GM21619 (cell line): ENCODE measurements at regions not wholly inside any gene's neighbourhood (a gene's known extent, or its start where the extent isn't known, plus 50 kb on each side); places are given as distances from the start of the nearest gene placed in this dataset.
"Not testable (repeated sequence)": the region's sequence is repeated elsewhere in the genome, so short reads cannot be mapped to it uniquely, and the experiment has no call there.

Experiments
- ATAC-seq: cut with Tn5 transposase; IDR thresholded peaks from one replicate; pipeline ENCODE4 v1.9.1; 2021; ENCODE audit not compliant: unreplicated experiment

DNA sequence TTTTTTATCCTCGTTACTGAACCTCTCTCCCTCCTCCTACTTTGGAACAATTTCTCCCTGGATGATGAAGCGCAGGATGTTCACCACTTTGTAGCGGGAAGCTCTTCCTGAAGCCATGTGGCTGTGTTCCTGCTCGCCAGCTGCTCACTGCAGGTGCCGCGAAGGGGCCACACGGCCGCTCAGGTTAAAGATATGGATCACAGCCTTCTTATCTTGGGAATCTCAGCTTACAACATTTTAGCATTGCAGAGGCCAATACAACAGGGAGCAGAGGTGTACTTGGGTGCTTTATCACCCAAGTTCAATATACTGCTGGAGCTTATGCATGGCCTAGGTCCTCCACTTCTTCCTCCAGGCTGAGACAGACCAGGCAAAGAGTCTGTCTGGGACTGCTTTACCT lies 201.2 kb upstream of the G2E3 start:
- ATAC-seq, result no peak

DNA sequence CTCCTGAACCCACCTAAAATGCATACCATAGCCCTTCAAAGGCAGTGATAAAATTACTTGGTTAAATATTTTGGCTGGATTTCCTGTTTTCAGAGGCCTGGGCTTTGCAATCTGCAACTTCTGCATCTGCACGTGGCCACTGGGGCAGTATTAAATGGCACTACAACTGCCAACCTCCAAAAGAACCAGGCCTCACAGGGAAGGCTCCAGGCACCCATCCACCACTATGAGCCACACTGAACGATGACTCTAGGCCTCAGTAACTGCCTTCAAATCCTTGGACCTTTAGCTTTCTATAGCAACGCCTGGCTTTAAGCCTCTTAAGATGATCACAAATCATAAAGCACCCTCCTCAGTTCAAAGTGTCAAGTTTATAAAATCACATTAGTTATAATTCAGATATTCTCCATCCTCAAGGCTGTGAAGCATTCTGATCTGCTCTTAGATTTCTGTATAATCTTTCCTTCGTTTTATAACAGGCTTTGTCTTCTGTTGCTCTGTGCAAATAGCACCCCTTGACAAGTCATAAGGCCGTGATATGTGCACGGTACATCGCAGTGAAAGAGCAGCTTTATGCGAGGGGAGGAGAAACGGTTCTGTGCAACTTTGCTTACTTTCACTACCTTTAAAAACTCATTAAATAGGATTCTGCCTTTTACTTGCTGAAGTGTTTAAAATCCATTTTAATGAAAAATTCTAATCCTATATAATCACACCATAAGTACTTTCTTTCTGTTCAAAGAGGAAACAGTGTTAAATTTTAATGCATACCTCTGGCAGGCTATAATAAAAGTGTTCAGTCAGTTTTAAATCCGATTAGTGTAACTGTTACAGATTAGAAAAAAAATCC lies 196.4 kb upstream of the G2E3 start:
- ATAC-seq, result no peak

DNA sequence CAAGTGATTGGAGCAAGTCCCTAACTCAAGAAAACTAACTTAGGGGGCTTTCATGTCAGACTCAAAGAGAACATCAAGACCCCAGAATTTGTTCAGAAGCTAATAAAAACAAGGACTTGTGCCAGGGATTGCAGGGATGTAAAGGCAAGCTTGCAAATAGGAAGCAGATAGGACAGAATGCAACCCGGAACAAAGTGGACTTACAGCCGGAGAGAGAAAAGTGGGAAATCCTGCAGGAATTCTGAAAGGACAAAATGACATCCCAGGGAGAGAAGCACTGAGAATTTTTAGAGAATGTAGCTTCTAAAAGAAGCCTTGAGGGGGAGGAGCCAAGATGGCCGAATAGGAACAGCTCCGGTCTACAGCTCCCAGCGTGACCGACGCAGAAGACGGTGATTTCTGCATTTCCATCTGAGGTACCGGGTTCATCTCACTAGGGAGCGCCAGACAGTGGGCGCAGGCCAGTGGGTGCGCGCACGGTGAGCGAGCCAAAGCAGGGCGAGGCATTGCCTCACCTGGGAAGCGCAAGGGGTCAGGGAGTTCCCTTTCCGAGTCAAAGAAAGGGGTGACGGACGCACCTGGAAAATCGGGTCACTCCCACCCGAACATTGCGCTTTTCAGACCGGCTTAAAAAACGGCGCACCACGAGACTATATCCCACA lies 195.6 kb upstream of the G2E3 start:
- ATAC-seq, result not testable (repeated sequence)

DNA sequence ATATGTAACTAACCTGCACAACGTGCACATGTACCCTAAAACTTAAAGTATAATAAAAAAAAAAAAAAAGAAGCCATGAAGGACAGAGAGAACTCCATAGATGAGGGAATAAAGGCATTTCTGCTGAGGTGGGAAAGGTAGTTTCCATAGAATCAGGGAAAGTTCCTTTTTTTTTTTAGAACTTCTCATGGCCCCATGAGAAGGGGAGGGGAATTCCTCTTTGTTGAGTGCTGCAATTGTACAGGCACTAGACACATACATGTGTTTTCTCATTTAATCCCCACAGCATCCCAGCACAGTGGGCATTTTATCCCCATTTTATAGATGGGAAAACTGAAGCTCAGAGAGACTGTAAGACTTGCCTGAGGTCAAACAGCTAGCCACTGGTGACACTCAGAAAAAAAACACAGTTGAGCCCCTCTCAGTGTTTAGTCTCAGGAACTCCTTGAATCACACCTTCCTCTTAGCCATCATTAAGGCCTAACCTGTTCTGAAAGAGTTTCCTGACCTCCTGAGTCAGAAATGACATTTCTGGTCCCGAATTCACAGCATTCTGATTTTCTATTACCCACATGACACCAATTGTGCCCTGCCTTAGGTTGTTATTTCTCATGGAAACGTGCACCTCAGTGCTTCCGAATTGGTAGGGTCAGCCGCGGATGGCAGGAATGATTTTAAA lies 189.3 kb upstream of the G2E3 start:
- ATAC-seq, result no peak

DNA sequence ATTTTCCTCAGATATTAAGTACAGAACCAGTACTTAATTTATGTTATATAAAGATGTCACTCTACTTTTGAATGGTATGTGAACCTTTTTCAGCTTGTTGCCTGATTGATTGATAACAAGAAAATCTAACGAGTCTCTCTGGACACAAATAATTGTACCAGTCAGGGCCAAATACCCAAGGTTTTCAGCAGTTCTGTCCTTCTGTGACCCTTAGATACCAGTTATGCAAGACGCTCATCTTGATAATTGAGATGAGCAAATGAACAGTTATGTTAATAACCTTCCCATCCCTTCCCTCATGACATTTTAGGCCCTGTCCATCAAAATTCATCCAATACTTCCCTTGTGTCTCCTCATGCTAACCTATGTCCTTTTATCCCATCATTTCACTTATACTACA lies 185.9 kb upstream of the G2E3 start:
- no peak for ATAC-seq

DNA sequence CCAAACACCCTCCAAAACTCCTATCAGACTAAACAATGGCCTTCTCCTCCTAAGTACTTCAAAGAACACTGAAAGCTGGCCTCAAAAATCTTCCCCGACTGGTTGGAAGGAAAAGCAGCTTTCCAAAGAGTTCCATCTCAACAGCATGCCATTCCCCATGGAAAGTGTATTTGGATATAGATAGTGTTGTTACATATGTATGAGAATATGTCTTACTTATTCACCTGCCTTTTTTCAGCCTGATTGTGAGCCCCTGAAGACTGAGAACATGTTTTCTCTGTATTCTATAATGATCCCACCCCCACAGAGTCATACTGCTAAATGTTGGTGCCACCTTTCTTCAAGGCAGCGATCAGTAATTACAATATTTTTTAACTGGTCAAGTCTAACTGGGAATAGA lies 185.4 kb upstream of the G2E3 start:
- ATAC-seq, result no peak

DNA sequence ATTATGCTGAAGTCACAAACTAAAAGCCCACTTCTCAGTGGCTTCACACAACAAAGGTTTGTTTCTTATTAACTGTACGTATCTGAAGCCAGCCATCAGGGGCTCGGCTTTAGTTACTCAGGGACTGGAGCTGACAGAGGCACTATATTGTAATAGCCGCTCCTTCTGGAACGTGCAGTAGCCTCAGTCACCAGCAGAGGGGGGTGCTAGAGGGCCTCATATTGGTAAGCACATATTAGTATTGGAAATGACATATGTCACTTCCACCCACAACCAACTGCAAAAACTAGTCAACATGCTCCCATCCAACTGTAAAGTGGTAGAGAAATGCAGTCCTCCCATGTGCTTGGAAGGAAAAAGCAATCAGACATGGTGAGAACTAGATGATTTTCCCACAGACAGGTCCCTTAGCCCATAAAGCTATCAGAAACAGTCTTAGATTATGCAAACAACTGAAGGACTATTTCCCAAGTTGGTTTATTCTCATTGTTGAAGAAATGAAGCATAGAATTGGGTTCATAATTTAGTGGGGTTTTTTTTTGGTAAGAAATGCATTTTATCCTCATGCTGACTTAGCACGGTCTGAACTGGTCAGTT lies 183.6 kb upstream of the G2E3 start:
- peak; percentile 98 for ATAC-seq

DNA sequence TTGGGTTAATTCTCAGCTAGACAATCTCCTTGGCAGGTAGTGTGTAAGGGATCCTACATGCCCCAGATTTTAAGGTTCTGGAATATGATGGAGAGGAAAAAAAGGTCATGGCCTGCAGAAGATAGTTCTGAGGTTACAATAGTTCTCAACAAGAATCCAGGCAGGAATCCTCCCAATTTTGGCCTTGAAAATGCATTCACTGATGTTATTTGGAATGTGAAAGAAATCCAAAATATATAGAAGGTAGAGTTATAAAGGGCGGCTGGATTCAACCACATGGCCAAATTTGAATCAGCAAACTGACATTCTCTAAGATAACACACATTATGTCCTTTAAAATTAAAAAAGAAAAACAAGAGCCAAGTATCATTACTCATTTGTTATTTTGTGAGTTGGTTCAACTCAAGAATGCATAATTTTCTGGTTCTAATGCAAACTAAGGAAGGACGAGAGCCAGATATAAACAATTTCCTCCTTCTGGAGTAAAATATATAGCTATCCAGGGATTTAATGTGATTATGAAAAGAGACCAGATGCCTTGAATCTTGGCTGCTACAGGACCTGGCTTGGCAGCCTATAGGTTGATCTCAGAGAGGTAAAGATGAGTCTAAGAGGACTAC lies 177.0 kb upstream of the G2E3 start:
- ATAC-seq, result no peak

DNA sequence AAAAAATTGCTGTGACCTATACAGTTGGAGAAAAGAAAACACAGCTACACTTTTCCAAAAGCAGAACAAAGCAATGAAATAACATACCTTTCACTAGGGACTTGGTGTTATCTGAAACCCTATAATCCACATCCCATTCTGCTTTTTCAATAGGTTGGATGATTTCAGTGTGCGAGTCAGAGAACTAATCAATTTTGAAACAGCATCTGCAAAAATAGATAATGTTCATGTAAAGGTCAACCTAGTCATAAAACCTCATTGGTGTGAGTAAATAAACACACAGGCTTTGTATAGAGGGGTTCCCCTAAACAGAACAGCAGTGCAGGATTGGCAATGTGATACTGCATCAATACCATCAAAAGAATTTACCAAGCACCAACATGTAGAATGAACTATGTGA lies 173.0 kb upstream of the G2E3 start:
- no peak for ATAC-seq

DNA sequence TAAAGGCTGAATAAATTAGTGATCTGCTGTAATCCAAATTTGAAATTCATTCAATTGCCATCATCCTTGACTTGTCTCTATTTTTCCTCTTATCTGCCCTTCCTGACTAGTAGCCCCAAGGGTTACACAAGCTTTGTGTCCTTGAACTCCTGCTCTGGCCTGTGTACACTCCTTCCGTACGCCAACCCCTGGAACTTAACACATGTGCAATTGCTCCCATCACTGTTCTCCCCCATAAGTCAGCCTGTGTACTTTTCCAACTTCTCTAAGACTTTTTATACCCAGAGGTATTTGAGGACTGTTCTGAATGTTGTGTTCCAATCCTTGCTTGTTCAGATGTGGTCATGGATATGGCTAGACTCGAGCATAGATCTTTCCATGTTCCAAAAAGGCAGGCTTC lies 171.1 kb upstream of the G2E3 start:
- no peak for ATAC-seq

DNA sequence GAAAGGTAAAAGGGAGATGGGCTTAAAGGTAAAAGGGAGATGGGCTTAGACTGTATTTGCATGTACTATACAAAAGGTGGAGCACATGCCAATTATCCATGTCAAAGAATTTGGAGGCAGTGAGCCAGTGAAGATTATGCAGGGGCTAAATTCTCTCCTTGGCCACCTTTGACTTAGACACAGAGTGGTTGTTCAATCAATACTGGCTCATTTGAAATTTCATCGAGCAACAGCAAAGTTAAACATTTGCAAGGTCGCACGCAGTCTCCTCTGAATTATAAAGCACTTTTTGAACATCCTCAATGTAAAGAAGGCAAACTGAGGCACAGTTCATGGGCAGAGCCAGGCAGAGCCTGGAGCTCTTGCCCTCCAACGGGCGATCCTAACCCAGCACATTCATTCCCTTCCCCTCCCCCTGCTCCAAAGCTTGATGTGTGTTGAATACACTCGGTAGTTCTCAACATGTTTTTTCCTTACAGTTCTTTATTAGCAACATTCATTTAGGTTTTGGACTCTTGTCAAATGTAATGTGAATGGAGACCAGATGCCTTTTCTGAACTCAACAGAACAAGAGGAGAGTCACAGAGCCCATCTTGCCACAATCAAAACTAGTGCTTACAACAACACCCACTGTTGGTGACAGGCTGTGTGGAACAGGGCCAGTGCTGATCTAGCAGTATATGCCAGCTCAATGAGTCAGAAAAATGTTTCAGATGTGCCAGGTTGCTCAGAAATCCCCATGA lies 169.7 kb upstream of the G2E3 start:
- no peak for ATAC-seq

DNA sequence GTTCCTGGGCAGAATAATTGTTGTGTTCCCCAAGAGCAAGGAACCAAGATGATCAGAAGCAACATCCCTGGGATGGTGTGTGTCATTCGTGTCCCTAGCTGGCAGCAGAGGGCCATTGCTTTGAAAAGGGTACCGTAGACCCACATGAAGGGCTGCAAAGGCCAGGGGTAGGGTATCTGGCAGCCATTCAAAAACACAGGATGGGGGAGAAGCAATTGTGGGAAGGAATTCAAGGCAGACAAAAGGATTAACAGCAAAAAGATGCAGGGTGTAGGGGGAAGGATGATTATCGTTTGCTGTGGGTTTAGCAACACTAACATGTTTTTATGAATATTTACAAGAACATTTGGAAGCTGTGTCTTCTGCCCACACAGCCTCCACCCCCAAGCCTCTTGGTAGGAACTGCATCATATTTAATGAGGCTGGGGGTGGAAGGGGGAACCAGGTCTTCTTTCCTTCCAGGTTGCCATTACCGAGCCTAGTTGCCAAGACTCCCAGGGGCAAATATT lies 169.0 kb upstream of the G2E3 start:
- no peak for ATAC-seq

DNA sequence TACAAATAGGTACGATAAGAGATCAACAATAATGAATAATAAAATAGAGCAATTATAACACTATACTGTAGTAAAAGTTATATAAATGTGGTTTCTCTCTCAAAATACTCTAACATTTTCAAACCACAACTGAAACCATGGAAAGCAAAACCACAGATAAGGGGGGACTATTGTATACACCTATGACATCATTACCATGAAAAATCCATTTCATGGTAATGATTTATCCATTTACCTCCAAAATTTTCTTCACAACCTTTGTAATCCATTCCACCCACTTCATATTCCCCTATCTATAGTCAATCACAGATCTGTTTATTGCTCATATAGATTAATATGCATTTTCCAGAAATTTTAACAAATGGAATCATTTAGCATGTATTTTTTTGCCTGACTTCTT lies 163.9 kb upstream of the G2E3 start:
- ATAC-seq, result no peak

DNA sequence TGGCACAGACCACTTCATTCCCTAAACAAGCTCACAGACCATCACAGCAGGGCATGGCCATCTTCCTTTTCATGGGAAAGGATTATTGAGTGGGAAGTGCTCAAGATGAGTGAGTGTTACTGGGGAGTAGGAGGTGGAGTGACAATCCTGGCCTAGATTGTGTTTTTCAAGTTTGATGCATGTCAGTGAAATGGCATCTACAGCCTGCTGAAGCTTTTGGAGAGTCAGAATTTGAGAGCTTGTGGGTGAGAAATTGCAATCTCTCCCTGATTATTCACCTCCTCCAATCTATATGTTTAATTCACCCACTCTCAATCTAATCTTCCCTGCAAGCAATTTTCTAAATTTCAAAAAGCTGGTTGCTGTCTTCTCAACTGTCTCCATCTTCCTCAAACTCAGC lies 156.1 kb upstream of the G2E3 start:
- ATAC-seq, result no peak

DNA sequence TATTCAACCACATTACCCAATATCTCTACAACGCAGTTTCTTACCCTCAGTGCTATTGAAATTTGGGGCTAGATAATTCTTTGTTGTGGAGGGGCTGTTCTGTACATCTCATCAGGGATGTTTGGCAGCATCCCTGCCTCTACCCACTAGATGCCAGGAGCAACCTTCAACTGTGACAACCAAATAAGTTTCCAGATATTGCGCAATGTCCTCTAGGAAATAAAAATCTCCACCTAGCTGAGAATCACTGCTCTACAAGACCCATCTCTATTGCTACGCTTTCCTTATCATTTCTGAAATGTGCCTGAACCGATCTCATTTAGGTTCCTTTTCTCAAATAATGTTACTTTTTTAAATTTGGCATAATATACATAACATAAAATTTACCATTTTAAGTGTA lies 155.2 kb upstream of the G2E3 start:
- no peak for ATAC-seq

DNA sequence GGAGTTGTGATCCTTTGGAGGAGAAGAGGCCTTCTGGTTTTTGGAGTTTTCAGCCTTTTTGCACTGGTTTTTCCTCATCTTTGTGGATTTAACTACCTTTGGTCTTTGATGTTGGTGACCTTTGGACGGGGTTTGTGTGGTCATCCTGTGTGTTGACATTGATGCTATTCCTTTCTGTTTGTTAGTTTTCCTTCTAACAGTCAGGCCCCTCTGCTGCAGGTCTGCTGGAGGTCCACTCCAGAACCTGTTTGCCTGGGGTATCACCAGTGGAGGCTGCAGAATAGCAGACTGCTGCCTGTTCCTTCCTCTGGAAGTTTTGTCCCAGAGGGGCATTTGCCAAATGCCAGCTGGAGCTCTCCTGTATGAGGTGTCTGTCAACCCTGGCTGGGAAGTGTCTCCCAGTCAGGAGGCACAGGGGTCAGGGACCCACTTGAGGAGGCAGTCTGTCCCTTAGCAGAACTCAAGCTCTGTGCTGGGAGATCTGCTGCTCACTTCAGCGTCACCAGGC lies 149.4 kb upstream of the G2E3 start:
- not testable (repeated sequence) for ATAC-seq

DNA sequence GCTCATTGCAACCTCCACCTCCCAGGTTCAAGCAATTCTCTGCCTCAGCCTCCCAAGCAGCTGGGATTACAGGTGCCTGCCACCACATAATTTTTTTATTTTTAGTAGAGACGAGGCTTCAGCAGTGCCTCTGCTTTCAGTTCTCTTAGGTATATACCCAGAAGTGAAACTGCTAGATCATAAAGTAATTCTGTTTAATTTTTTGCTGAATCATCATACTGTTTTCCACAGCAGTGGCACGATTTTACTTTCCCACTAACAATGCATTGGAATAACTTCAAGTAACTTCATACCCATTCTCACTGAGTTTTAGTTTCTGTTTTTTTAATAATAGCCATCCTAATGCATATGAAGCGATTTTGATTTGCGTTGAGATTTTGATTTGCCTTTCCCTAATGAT lies 148.0 kb upstream of the G2E3 start:
- ATAC-seq, result no peak

DNA sequence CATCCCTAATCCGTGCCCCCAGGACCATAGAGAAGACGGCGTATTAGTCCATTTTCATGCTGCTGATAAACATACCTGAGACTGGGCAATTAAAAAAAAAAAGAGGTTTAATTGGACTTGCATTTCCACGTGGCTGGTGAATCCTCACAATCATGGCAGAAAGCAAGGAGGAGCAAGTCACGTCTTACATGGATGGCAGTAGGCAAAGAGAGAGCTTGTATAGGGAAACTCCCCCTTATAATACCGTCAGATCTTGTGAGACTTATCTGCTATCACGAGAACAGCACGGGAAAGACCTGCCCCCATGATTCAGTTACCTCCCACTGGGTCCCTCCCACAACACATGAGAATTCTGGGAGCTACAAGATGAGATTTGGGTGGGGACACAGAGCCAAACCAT lies 145.8 kb upstream of the G2E3 start:
- ATAC-seq, result not testable (repeated sequence)

DNA sequence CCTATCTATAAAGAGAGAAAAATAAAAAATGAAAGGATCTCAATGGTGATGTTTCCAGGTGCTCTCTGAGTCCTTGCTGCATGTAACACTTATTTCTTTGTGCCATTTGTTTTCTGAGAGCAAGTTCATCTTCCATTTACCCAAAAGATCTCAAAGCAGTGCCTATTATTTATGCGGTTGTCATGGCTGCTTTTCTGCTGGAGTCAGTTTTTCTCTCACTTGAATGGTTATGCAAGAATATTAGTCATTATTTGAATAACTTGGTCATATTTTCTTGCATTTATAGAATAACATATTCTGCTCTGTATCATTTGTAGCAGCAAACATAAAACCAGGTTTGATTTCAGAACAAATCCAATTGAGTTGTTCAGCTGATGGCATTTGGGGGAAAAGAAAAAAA lies 141.8 kb upstream of the G2E3 start:
- ATAC-seq, result no peak

DNA sequence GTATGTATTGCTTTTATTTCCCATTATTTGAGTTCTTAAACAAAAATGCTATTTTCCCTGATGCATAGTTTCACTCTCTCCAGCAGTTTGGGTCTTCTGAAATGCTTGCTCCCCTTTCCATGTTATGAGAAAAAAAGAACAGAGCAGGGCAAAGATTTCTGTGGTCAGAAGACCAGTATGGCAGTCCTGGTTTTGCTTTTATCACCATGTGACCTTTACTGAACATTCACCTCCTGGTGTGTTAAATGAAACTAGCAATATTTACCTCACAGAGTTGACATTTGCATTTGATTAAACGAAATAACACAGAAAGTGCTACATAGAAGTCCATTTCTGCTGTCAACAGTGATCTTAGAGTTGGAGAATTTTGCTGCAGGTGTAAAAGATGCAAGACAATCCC lies 141.0 kb upstream of the G2E3 start:
- ATAC-seq, result no peak
